Activated effector memory CD4-positive, alpha-beta T cell treated with anti-CD3 and anti-CD28 coated beads, Interleukin-2, amount 50 U/mL, for 16 hours (primary cell): ENCODE measurements at regions not wholly inside any gene's neighbourhood (a gene's known extent, or its start where the extent isn't known, plus 50 kb on each side); places are given as distances from the start of the nearest gene placed in this dataset.

Experiments used
- DNase-seq: peaks from one replicate; pipeline ENCODE4 v3.0.0-alpha.2; 2020

DNA sequence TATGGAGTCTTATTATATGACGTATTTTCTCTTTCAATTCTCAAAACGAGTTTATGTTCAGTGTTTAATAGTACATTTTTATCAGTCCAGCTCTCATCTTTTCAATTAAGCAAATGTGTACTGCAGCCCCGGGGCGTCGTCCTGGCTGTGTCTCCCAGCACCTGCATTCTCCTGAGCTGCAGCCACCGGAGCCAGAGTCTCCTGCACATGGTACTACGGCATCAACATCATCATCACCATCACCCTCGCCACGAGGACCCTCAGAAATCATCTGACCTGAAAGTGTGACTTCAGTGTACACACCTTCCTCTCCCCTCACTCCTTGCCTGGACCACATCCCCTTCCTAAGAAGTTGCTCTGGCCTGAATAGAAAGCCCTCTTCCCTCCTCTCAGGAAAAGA lies 267.7 kb upstream of the ARID1B start:
- no peak for DNase-seq

DNA sequence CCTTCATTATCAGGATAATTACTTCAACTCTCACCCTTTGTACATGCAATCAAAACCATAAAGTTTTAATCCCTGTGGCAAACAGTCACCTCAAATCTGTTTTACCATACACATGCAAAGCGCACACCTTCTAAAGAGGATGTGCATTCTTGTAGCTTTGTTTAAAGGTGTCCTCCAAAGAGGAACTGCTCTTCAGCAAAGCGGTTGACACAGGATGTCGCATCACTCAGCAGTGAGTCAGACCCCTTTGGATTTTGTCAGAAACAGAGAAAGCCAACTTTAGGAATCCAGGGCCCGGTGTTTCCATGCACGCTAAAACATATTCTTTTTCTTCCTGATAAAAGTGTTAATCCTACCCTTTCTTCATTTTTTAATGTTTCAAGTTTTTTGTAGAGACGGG lies 268.3 kb upstream of the ARID1B start:
- DNase-seq = no peak

DNA sequence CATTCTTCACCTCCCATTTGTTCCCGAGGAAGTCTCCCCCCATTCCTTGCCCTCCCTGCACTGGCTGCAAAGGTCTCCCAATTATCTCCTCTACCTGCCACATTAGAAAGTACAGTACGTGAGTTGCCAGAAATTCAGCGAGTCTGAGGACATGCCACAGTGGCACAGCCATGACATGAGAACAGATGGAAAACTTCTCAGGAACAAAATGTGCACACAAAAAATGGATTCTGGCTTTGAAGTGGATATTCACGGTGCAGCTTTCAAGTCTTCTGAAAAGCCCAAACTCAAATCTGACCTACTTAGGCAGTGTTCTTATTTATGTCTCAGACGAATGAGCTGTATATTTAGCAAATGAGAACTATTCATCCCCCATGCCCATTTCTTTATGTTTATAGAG lies 269.1 kb upstream of the ARID1B start:
- no peak for DNase-seq

DNA sequence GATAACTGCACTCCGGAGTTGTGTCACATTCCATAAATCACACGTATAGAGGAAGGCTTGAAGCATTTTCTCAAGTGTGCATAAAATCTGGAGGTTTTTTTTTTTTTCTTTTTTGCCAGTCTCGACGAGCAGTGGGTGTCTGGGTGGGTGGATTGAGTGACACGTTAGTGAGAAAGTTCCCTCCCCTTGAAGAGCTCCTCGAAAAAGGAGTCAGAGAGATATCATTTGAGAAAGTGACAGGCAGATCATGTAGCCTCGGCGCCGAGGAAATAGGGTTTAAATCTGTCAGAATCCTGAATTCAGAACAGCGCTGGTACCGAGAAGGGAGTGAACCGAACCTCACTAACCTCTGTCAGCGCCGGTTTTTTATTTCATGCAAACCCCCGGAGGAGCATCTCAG lies 269.5 kb upstream of the ARID1B start:
- no peak for DNase-seq

DNA sequence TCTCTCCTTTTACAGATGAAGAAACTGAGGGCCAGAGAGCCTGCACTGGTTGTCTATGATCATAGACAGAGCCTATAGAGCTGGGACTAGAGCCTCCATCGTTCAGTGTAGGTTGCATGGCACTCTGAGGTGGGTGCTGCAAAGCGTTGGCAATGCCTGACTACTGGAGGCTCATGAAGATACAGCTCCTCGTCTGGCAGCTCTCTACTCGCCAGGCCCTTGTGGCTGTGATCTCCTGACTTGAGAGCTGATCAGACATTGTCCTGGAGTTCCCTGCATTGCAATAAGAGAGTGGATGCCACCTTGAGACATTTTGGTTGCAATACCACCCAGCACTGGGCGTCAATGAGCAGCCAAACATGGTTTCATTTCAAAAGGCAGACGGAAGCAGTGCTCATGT lies 270.1 kb upstream of the ARID1B start:
- no peak for DNase-seq

DNA sequence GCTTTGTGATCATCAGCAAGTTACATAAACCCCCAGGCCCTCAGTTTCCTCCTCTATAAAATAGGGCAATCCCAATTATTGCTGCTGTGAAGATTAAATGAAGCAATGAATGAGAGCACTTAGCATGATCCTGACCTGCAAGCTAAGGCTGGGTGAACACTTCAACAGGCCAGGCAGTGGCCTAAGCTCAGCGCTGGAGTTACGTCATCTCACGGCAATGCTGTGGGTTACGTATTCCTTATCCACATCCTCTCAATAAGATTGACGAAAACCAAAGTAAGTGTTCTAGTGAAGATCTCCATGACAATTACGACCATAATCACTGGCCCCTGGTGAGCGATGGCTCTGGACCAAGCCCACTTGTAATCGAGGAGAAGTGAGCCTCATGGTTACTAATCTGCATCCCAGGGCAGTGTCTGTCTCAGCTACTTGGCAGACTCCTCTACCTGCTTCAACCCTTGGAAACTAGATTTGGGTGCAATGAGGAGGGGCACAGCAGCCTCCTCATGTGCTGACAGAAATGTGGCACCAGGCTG lies 274.1 kb upstream of the ARID1B start:
- no peak for DNase-seq

DNA sequence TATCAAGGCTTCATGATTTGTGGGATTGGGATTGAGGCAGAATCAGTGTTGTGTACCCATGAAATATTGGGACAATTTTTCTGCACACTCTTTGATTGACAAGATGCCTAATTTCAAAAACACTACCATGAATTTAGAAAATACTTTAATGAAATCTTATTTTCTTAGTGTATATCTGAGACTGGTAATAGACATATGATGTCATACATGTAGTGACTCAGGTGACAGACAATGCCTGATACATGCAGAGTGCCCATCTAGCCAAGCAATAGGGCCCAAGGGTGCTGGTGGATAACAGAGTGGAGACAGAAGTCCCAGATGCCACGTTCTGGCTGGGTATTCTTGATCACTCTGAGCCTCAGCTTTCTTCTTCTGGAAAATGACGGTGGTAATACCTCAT lies 279.6 kb upstream of the ARID1B start:
- DNase-seq = no peak

DNA sequence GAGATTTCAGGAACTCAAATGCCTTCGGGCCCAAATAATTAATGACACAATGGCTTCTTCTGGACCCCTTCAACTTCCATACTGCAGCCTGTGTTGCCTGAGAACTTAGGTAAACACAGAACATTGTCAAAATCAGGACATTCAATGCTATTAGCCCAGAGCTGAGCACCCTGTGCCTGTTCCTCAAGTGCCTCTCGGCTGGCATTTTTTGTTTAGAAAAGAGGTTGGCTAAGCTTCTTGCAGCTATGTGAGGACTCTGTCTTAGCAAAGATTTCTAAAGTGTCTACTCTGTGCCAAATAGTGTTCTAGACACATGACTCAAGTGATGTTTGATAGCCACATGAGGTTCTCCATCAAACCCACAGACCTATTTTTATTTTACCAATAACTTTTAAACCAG lies 289.3 kb upstream of the ARID1B start:
- DNase-seq = no peak

DNA sequence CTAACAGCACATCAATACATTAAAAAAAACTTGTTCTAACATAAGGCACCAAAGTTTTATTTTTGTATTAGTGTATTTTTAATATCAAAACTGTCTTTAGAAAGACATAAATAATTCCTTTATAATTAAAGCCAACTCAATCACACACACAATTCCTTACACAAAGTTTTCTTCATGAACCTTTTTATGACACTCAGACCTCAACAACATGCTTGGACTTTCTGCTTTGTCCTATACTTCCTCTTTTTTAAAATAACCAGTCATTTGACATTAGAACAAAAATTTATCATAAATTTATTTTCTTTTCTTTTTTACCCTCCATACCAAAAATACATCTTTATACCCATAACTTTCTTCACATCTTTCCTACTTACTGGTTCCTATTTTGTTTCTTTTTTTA lies 292.0 kb upstream of the ARID1B start:
- no peak for DNase-seq

DNA sequence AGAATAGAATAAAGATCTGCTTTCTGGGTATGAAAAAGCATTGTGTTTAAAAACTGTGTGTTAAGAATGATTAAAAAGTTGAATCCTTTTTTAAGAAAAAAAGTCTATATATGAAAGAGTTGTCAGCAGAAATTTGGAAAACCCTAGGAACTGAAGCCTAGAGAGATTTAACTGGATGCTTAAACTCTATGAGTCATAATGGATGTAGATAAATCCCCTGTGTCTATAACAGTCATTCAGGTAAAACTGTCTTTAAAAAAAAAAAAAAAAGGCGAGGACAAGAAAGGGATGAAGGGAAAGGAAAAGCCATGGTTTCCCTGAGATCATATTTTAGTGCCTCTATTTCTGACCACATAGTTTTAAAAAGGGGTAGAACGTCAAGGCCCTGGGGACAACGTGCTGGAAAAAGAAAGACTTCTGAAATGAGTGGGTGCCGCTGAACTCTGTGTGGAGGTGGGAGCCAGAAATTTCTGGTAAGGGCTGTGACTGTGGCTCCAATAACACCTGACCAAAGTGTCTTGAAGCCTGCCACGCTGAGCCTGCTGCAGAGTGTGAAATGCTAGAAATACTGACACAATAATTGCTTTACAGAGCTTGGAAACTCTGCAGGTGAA lies 302.6 kb upstream of the ARID1B start:
- DNase-seq = no peak

DNA sequence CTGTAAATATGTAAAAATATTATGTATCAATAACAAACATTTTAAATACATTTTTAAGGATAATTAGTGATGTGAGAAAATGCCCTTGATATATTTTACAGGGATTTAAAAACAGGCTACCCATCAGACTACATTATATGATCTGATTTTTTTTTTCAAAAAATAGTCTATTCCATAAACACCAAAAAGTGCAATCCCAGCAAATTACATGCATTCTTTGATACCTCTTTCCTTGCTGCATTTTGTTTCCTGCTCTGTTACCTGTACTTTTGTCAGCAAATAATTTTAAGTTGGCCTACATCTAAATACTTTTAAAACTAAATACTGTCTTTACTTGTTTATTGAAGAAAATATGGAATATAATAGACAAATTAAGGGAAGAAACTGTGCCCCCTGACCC lies 306.2 kb upstream of the ARID1B start:
- no peak for DNase-seq

DNA sequence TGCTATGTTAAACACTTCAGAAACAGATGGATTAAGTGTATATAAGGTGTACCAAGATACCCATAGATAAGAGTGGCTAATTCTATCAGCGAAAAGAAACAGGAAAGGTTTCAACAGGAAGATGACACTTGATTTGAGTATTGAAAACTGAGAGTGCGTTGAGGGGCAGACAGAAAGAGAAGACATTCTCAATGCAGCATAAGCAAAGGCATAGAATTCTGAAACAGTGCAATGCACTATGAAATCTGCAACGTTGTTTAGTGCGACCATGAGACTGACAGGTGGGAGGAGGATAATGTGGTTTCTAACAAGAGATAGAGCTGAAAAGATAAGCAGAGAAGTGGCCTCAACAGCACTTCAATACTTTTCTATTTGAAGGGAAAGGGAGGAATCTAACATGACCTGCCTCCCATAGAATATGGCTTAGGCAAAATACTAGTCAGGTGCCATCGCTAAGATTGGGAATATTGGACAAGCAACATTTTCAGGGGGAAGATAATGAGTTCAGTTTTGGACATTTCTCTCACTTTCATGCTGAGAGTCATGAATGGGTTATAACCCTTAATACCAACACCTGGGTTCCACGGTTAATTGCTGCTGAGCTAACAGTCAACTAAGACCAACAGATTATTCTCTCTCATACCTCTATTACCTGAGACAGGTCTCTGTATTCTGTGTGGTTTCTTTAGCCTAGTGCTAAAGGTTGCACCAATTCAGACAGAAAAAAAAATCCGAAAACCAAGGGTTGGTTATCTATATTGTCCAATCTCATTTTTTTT lies 312.9 kb upstream of the ARID1B start:
- DNase-seq = no peak

DNA sequence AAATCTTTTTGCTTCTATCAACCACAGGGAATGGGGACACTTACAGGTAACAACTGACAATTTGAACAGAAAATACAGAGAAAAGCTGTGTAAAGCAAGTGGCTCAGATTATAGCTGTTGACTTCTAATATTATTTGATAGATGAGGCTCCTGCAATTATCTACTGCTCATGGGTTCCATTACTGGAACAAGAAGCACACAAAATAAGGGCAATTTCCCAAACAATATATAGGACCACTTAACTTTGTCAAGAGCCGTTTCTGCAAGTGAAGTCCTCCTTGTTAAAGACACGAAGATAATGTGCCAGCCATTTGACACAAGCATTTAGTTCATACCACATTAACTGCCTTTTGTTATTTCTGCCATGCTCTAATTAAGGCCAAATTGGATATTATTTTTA lies 315.5 kb upstream of the ARID1B start:
- no peak for DNase-seq

DNA sequence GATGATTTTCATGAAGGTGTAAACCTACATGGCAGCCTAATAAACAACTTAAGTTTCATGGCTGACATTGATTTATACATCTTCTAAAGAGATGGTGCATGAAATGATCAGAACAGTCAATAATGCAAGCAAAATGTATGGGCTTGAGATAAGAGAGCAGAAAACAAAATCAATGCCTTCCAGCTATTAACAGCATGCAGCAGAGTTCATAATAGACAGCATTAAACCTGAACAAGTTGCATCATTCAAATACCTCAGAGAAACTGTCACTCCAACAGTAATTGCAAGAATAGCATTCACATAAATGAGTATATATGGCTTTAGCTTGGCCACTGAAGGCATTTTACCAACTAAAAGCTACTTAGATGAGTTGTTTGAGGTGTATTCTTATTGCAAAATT lies 319.6 kb upstream of the ARID1B start:
- DNase-seq = no peak

DNA sequence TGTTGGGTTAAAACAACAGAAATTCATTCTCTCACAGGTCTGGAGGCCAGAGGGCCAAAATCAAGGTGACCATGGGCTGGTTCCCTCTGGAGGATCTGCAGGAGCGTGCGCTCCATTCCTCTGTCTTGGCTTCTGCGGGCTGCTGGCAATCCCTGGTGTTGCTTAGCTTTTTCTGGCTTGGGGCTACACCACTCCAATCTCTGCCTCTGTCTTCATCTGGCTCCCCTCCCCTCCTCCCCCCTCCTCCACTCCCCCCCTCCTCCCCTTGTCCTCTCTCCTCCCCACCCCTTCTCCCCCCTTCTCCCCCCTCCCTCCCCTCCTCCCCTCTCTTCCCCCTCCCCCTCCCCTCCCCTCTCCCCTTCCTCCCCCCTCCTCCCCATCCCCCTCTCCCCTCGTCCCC lies 321.3 kb upstream of the ARID1B start:
- no peak for DNase-seq

DNA sequence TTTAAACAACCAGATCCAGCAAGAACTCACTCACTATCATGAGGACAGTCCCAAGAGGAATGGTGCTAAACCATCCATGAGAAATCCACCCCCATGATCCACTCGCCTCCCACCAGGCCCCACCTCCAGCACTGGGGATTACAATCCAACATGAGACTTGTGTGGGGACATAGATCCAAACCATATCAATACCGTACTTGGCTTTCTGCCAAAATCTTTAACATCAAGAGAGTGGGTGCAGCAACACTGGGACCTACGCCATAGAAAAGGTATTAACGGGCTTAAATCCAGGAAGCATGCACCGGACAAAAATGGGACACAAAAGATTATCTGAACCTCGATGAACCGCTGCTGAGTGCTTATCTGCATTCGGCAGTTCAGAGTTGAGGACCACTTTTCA lies 322.3 kb upstream of the ARID1B start:
- DNase-seq = no peak

DNA sequence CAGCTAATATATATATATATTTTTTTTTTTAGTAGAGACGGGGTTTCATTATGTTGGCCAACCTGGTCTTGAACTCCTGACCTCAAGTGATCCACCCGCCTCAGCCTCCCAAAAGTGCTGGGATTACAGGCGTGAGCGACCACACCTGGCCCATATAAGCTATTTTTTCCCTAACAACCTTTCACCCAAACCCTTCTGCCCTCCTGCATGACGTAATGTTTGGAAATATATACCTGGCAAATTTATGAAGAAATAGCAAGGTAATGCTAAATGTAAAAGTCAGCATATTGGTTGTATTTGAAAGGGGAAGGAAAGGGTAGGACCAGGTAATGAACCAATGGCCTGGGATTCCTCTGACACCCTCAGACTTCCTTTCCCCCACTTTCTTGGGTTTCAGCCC lies 325.5 kb upstream of the ARID1B start:
- no peak for DNase-seq

DNA sequence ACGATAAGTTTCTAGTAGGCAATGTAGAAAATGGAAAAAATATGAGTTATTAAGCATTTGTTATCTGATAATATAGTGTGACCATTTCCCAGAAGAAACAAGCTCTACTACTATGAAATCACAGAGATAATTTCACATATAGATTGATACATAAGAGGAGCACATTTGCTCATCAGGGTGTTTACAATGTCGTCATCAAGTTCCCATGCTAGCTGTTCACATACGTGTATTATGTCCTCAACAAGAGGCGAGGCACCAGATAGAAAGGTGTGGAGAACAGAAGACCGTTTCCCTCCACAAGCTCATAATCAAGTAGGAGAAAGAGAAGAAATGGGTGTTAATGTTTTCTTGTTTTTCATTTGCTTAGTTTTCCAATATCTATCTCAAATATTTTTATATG lies 326.1 kb upstream of the ARID1B start:
- no peak for DNase-seq

DNA sequence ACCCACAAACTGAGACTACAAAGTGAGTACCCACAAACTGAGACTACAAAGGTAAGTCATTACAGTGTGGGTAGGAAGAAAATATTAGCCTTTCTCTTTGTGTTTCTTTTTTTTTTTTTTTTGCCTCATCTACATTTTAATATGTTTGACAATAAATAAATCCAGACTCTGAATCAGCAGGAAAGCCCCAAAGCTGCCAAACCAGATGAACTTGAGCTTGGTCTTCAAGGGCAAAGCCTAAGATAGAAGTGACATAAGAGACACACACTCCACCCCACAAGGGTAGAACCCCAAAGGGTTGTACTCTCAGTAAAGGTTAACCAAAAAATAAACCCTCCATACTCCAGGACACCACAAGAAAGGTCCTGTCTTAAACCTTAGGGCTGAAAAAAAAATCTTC lies 326.8 kb upstream of the ARID1B start:
- no peak for DNase-seq

DNA sequence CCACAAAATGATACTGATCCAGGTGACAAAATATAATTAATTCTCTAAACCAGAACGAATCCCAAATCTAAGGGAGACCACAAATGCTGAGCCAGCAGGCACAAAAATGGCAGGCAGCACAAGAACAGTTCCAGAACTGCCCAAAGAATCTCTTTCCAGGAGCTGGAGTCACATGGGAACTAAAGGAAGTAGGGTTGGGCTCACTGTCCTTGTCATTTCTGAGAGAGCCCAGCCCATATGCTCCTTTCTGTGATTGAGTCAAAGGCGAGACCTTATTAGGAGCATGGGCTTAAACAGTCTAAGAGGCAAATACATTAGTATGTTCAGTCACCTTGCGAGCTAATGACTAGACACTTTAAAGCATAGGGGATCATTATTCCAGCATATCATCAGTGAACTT lies 327.6 kb upstream of the ARID1B start:
- no peak for DNase-seq

DNA sequence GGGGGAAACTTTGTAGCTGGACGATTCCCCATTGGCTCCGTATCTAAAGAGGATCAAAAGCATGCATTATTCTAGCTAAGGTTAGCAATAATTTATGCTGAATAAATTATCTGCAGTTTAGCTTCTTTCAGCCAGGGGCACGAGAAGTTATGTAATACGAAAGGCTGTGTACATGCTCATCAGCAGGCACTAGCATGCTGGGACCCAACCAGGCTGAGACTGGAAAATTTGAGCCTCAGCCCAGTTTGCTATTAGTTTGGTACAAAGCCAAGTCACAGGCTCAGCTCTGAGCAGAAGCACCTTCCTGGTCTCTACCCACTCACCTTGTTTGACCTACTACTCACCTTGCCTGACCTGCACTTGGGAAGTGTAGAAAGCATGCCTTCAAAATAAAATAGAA lies 328.1 kb upstream of the ARID1B start:
- no peak for DNase-seq

DNA sequence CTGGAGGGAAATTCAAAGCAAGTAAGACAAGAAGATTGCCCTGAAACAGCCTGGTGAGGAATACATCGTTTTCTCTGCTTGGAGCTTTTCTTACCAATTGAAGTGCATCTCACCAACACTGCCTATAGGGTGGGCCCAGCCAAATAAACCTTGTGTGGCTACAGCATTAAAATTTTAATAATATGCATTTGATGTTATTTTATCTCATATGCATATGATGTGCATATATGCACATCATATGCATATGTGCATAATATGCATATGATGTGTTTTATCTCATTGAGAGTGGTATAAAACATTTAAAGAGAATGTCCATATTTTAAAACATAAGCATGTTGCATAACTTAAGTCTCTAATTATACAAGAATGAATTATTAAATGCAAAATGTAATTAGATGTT lies 328.6 kb upstream of the ARID1B start:
- DNase-seq = no peak

DNA sequence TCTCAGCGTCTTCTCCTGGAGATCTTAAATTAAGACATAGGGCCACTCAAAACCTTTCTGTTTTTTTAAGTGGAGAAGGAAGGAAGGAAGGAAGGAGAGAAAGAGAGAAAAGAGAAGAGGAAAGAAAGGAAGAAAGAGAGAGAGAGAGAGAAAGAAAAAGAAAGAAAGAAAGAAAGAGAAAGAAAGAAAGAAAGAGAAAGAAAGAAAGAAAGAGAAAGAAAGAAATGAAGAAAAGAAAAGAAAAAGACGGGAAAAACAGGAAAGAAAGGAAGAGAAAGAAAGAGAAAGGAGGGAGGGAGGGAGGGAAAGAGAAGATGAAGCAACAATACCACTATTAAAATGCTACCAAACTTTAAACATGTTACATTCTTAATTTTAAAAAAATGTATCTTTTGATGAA lies 336.5 kb upstream of the ARID1B start:
- DNase-seq = no peak

DNA sequence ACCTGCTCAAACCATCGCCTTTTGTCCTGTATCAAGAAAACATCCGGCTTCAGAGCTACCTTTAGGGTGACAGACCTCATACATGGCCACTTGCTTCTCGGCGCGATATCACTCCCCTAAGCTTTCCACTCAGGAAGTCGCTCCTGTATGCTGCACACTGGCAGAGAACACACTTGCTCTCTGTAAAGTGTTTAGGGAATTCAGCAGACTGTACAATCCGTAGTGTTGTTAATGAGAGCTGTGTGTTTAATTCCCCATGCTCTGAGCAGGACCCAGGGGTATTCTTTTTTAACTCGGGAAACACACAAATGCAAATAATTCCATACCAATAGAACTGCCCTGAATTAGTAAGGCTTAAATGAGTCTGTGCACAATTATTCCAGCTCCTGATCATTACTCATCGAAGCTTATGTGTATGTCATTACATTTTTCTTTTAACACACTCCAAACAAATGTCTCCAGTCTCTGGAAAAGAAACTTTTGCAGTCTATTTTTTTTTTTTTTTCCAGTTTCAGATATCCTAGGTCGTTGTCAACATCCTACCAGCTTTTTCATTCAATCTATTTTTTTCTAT lies 338.7 kb upstream of the ARID1B start:
- no peak for DNase-seq
